Suprapubic skin (tissue), 4 donors: ENCODE measurements at regions not wholly inside any gene's neighbourhood (a gene's known extent, or its start where the extent isn't known, plus 50 kb on each side); places are given as distances from the start of the nearest gene placed in this dataset.

Experiments
- EP300 ChIP-seq: sonication (generic); formaldehyde crosslinking; IDR thresholded peaks from one replicate; pipeline ENCODE4 v1.6.1; 2017; ENCODE audit warnings: antibody characterized with exemption
- POLR2A ChIP-seq, 2 donors: fragments of 450-650 bp; IDR thresholded peaks; one replicate each; pipeline ENCODE4 v1.6.1; 2017; ENCODE audit warnings: antibody characterized with exemption in 2 of 2, mild to moderate bottlenecking in 2 of 2, moderate library complexity in 2 of 2
- POLR2AphosphoS5 ChIP-seq, 3 donors: sonication (generic); formaldehyde crosslinking; IDR thresholded peaks; one replicate each; pipeline ENCODE4 v1.6.1; 2017; ENCODE audit warnings: antibody characterized with exemption in 3 of 3
- TF ChIP-seq, protein P1 (sequence below), 2 donors: fragments of 200-600 bp in 1 of 2; fragments of 450-650 bp in 1 of 2; sonication (generic) in 1 of 2; IDR thresholded peaks; one replicate each; pipeline ENCODE4 v1.5.1; 2016 to 2019; ENCODE audit warnings: antibody characterized with exemption in 2 of 2, mild to moderate bottlenecking in 1 of 2, moderate library complexity in 1 of 2

DNA sequence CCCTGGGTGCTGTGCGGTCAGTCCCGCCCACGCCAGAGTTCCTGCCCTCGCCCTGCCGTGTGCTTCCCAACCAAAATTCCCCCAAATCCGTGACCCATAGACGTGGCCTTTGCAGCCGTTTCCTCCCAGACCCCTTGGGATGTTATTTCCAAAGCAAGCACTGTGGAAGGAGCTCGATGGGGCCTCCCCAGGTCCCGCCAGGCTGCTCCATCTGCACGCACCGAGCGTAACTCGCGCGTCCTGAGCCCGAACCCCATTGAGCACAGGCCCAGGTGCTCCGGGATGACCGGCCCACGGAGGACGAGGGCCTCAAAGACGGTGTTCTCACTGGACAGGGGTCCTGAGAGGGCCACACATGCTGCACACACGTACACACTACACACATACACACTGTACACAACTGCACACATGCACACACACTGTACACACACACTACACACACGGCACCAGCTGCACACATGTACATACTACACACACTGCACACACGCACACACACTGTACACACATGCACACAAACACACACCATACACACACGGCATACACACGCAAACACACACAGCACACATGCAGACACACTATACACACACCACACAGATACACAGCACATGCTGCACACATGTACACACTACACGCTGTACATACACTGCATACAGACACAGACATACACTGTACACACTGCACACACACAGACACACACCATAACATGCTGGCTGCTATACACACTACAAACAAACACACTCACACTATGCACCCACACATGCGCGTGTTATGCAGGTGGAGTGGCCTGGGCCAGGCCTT lies 431.2 kb upstream of the SALL3 start:
- TF ChIP-seq, protein P1, sequence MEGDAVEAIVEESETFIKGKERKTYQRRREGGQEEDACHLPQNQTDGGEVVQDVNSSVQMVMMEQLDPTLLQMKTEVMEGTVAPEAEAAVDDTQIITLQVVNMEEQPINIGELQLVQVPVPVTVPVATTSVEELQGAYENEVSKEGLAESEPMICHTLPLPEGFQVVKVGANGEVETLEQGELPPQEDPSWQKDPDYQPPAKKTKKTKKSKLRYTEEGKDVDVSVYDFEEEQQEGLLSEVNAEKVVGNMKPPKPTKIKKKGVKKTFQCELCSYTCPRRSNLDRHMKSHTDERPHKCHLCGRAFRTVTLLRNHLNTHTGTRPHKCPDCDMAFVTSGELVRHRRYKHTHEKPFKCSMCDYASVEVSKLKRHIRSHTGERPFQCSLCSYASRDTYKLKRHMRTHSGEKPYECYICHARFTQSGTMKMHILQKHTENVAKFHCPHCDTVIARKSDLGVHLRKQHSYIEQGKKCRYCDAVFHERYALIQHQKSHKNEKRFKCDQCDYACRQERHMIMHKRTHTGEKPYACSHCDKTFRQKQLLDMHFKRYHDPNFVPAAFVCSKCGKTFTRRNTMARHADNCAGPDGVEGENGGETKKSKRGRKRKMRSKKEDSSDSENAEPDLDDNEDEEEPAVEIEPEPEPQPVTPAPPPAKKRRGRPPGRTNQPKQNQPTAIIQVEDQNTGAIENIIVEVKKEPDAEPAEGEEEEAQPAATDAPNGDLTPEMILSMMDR (IDR thresholded peaks at IDR 0.05), result no peak
- TF ChIP-seq POLR2A (IDR thresholded peaks at IDR 0.05), result no peak
- TF ChIP-seq POLR2AphosphoS5 (IDR thresholded peaks at IDR 0.05), result no peak
- no peak for TF ChIP-seq EP300
